ENCODE measurements at regions not wholly inside any gene's neighbourhood (a gene's known extent, or its start where the extent isn't known, plus 50 kb on each side); places are given as distances from the start of the nearest gene placed in this dataset.
"Not testable (repeated sequence)": the region's sequence is repeated elsewhere in the genome, so short reads cannot be mapped to it uniquely, and the experiment has no call there.

DNA sequence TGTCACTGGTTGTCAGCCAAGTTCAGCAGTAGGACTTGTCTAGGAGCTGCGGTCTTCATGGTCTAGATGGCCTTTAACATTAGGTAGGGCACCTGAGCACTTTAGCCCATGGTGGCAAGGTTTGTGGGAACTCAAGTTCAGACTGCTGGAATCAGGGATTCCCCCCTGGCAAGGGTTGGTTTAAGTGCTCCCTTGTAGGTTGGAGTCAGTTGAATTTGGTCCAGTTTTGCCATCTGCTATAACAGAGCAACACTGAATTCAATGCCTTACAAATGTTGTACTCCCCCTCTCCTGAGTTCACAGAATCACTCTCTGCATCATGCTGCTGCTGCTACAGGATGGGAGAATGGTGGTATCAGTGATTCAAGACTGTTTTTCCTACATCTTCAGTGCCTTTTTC, 509.3 kb downstream of the VGLL3 start:
- no peak for DNase-seq

GRCh38 chr3:86481031-86481430, 509.9 kb downstream of the VGLL3 start:
- DNase-seq = no peak

- DNase-seq = no peak
Observed at GRCh38 chr3:86464180-86464579, 526.8 kb downstream of the VGLL3 start.

DNA sequence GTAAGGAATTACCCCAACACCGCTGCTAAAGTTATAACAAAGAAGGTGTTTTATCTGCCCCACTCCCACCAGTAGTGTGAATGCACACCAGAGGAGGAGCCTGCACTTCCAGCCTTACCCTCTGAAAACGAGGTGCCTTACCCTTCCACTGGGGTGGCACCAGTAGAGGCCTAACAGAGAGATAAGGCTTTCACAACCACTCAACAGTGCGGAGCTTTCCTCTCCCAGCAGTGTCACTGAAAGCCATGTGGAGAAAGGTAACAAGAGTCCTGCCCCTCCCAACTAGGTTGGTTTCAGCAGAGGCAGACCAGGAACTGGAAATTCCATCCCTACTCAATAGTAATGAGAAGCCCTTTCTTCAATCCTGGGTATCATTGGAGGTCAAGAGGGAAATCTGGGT, 539.2 kb downstream of the VGLL3 start:
- no peak for DNase-seq

- no peak for DNase-seq
Observed at GRCh38 chr3:86438544-86438943, 552.4 kb downstream of the VGLL3 start.

DNA sequence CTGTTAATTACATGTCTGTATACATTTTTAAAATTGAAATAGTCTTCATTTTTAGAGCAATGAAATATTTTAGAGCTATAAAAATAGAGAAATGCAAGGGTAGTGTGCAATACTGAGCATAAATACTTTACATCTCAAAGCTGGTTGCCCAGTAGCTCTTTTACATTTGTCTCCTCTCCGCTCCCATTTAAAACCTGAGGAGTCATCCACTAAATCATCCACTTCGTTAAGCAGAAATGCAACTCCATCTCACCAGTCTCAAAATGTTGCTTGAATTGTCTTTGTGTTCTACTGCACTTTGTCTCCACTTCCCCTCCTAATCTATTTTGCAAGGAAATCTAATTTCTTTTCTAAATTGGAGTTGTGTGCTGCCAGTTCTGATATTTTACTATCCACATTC, 563.6 kb downstream of the VGLL3 start:
- no peak for DNase-seq

DNA sequence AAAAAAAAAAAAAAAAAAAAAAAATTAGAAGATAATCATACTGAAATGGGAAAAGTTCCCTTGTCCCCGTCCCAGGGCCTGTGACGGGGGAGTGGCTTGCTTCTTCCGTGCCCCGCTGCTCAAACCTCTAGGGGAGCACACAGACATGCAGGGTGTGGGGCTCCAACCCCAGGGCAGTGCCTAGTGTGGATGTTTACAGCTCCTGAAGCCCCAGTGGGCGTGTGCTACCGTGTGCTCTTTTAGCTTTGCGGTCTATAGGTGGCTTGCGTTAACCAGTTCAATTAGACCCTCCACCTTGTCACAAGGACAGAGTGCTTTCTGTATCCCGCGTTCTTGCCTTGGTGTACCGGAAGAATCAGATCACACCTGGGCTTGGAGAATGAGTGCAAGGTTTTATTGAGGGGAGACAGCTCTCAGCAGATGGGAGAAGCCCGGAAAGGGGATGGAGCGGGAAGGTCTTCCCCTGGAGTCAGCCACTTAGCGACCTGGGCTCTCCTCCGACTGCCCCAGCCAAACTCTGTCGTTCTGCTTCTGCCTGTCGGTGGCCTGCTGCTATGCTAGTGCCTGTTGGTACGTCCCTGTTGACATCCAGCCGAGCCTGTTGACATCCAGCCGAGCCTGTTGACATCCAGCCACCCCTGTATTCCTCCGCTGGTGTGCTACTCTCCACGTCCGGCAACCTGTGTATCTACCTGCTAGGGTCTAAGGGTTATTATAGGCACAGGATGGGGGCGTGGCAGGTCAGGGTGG, 569.8 kb downstream of the VGLL3 start:
- DNase-seq = no peak

GRCh38 chr3:86418861-86419260, 572.1 kb downstream of the VGLL3 start:
- no peak for DNase-seq

DNA sequence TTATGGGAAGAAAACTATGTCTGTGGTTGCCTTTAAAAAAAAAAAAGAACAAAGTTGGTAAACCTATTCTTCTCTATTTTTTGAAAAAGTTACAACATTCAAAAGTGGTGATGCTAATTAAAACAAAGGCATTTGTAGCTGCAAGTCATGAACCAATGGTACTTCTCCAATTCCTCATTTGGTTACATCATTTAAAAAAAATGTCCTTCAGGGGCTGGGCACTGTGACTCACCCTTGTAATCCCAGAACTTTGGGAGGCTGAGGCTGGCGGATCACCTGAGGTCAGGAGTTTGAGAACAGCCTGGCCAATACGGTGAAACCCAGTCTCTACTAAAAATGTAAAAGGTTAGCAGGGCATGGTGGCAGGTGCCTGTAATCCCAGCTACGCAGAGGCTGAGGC, 574.6 kb downstream of the VGLL3 start:
- no peak for DNase-seq

DNA sequence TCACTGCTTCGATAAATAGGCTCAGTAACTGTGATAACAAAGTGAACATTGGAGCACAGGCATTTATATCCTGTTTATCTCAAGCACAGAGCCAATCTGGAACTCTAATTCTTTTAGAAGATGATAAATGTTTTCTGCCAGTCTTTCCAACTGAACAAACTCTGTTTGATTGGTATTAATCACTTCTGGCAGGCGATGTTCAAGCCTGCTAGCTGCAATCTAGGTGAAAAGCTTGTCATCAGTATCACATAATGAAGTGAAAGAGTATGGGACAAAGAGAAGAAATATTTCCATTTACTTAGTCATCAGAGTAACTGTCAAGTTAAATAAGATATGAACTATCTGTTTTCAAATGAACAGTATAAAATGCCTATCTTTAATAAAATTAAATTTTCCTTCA, 577.3 kb downstream of the VGLL3 start:
- DNase-seq = no peak

DNA sequence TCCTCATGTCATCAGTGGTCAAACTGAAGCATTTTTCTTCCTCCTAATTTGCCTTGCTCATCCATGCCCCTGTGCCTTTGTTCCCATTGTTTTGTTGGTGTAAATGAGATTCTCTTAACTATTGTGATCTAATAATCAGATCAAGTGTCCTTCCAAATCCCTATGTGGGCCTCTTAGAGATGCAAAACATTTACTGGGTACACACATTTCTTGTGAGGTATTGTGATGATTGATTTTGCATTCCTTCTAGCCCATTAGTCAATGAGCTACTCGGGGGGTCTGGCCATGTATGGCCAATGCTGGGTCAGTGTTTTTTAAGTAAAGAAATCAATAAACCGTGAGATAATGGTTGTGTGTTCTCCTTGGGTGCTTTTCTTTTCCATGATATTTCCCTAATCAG, 580.4 kb downstream of the VGLL3 start:
- DNase-seq = no peak

- DNase-seq = not testable (repeated sequence)
Observed at GRCh38 chr3:86389759-86390158, 601.2 kb downstream of the VGLL3 start.

DNA sequence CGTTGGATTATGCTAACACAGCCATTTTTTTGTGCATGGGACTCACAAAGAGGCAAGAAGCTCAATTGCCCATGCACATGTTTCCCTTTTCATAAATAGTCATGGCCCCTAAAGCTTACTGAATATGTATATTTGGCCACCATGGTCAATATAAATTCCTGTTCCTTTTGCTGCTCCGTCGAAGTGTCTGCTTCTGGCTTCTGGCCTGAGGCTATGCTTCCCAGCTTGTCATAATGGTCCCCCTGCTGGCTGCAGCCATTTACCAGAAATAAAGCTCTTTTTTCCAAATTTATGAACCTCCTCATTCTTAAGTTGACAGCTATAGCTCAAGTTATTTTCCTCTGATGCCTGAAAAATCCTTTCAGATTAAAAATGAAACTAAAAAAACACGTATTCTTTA, 602.1 kb downstream of the VGLL3 start:
- DNase-seq = no peak

GRCh38 chr3:86382556-86382955, 608.4 kb downstream of the VGLL3 start:
- DNase-seq = no peak

GRCh38 chr3:86381247-86381646, 609.7 kb downstream of the VGLL3 start:
- DNase-seq = no peak

DNA sequence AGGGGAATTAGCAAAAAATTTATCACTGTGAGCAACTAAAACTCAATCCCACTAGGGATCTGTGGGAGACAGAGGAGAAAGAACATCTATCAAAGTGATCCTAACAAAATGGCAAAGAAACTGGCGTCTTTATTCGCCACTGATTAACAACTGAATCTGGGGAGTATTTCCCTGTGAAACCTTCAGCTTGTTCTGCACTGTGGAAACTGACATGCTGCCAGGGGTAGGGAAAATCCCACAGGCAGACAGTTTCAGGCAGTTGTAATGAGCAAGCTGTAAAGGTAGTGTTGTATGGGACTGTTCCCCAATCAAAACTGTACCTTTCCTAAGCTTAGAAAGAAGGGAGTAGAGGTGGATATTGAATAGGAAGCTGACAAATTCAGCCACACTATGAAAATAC, 611.7 kb downstream of the VGLL3 start:
- no peak for DNase-seq

DNA sequence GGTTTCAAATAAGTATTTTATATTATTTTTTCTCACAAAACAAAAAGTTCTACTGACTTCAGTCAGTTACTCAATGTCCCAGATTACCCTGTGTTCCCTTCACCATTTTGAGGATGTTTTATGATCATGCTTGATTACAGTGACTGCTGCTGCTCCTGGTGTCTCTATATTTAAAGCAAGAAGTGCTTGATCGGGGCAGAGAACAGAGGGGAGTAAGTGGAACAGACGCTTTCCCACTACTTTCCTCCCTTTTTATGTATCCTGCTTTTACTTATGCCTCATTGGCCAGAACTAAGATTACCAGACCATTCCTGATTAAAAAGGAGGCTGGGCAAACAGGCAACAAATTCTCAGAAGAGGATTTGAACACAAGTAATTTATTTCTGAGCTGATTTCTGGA, 612.1 kb downstream of the VGLL3 start:
- DNase-seq = no peak

- DNase-seq = not testable (repeated sequence)
Observed at GRCh38 chr3:86335566-86335965, 655.4 kb downstream of the VGLL3 start.

GRCh38 chr3:86333636-86334035, 657.3 kb downstream of the VGLL3 start:
- no peak for DNase-seq

DNA sequence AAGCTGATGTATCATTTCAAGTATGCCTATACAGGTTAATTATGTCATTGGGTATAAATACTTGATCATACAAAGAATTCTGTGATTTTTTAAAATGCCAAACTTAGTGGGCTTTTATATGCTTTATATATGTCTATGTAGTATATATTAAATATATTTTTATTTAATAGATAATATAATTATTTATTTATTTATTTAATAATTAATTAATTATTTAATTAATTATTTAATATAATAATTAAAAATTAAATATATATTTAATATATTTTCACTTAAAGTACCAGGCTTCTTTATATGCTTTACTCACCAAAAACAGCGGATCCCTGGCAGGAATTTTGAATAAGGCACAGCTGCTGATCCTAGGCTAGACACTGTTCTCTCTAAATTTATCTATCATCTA, 687.0 kb downstream of the VGLL3 start:
- no peak for DNase-seq

DNA sequence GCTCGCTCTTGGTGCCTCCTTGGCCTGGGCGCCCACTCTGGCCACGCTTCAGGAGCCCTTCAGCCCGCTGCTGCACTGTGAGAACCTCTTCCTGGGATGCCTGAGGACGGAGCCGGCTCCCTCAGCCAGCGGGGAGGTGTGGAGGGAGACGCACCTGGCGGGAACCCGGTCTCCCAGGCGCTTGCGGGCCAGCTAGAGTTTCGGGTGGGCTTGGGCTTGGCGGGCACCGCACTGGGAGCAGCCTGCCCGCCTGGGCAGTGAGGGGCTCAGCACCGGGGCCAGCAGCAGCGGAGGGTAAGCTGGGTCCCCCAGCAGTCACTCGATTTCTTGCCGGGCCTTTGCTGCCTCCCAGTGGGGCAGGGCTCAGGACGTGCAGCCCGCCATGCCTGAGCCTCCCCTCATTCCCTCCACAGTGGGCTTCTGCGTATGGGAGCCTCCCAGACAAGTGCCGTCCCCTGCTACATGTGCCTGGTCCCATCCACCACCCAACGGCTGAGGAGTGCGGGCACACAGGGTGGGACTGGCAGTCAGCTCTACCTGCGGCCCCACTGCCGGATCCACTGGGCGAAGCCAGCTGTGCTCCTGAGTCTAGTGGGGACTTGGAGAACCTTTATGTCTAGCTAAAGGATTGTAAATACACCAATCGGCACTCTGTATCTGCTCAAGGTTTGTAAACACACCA, 708.7 kb downstream of the VGLL3 start:
- DNase-seq = no peak

GRCh38 chr3:86269364-86270155, 721.4 kb downstream of the VGLL3 start:
- no peak for DNase-seq

DNA sequence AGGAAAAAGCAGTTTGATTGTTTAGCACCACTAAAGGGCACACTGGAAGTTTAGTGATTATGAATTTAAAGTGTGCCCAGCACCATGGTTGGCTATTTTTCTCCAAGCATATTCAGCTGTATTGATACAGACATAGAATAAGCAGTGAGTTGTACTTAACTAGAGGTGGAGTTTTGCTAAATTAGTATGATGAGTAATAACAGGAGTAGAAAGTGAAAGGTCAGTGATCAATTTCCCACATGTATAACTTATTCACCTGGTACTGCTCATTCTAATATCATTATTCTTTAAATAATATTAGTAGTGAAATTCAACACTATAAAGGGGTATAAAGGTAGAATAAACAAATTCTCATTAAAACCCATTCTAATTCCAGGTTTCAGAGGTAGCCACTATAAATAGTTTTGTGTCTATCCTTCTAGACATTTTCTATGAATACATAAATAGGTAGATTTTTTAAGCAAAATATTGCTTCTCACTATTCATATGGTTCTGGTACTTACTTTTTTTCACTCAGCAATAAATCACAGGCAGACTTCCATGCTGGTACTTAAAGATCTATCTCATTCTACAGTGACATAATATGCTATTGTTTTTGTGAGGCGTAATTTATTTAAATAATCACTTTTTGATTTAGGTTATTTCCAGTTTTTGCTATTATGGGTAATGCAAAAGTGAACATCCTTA, 732.9 kb downstream of the VGLL3 start:
- no peak for DNase-seq
